ENCODE measurements at regions not wholly inside any gene's neighbourhood (a gene's known extent, or its start where the extent isn't known, plus 50 kb on each side); places are given as distances from the start of the nearest gene placed in this dataset.

- no peak for ATAC-seq
- Mint-ChIP-seq H3K4me1 (no peaks in the 10 kb centered on the region), H3K27me3 (no peaks in the 10 kb centered on the region), H3K9me3 (no peaks in the 10 kb centered on the region), H3K4me3 (no peak overlapping the region), H3K27ac (no peak overlapping the region)
- no peak for DNase-seq
These were observed 602.0 kb upstream of the MEF2C start for GRCh38 chr5:89484962-89485361.

DNA sequence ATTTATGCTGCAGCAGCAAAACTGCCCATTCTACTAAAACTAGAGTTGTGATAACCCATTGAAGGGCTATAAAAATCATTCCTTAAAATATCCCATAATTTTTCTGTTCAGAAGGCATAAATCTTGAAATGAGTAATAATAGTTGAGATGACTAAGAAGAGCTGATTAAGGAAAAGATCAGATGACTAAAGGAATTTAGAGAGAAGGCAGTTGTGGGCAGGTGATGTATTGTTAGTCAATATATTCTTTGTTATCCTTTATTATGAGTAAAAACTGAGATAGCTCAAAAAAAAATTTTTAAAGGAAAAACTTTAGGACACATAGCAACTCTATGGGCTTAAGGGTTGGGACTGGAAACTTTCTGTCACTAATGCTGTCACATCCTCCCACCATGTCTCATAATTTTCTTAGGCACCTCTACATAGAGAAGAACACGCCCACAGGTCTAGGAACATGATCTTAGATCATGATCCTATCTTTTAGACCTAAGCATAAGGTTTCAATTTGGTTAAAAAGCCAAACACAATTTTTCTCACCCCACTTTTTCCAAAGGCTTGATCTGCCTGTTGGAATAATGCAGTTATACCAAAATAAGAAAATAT is 597.5 kb upstream of the MEF2C start:
- DNase-seq = no peak
- ATAC-seq = no peak
- no peaks in the 10 kb centered on the region for H3K4me1 Mint-ChIP-seq
- no peaks in the 10 kb centered on the region for H3K27me3 Mint-ChIP-seq
- no peak overlapping the region for H3K27ac Mint-ChIP-seq
- H3K9me3 Mint-ChIP-seq = no peaks in the 10 kb centered on the region
- no peak overlapping the region for H3K4me3 Mint-ChIP-seq

- Mint-ChIP-seq H3K4me3 (no peak overlapping the region), H3K27me3 (no peaks in the 10 kb centered on the region), H3K9me3 (no peaks in the 10 kb centered on the region), H3K27ac (no peak overlapping the region), H3K4me1 (no peaks in the 10 kb centered on the region)
- no peak for DNase-seq
- ATAC-seq = no peak
These were observed 595.9 kb upstream of the MEF2C start for GRCh38 chr5:89478851-89479250.

GRCh38 chr5:89473196-89473595 is 590.2 kb upstream of the MEF2C start:
- Mint-ChIP-seq H3K4me1 (no peaks in the 10 kb centered on the region), H3K9me3 (no peaks in the 10 kb centered on the region), H3K4me3 (no peak overlapping the region), H3K27ac (no peak overlapping the region), H3K27me3 (no peaks in the 10 kb centered on the region)
- no peak for DNase-seq
- ATAC-seq = no peak

GRCh38 chr5:89471541-89471940 is 588.6 kb upstream of the MEF2C start:
- Mint-ChIP-seq H3K4me1 (no peaks in the 10 kb centered on the region), H3K27me3 (no peaks in the 10 kb centered on the region), H3K4me3 (no peak overlapping the region), H3K27ac (no peak overlapping the region), H3K9me3 (no peaks in the 10 kb centered on the region)
- ATAC-seq = no peak
- DNase-seq = no peak

- ATAC-seq (no peak), DNase-seq (no peak)
- Mint-ChIP-seq H3K4me3 (no peak overlapping the region), H3K4me1 (no peaks in the 10 kb centered on the region), H3K9me3 (no peaks in the 10 kb centered on the region), H3K27me3 (no peaks in the 10 kb centered on the region), H3K27ac (no peak overlapping the region)
These were observed 588.1 kb upstream of the MEF2C start for GRCh38 chr5:89471115-89471514.

GRCh38 chr5:89470658-89471057 is 587.7 kb upstream of the MEF2C start:
- DNase-seq (no peak), ATAC-seq (no peak)
- Mint-ChIP-seq H3K27ac (no peak overlapping the region), H3K27me3 (no peaks in the 10 kb centered on the region), H3K9me3 (no peaks in the 10 kb centered on the region), H3K4me3 (no peak overlapping the region), H3K4me1 (no peaks in the 10 kb centered on the region)

GRCh38 chr5:89458332-89458656 is 575.3 kb upstream of the MEF2C start:
- Mint-ChIP-seq H3K9me3 (no peaks in the 10 kb centered on the region), H3K27me3 (no peaks in the 10 kb centered on the region), H3K4me1 (no peaks in the 10 kb centered on the region), H3K4me3 (no peak overlapping the region), H3K27ac (no peak overlapping the region)
- DNase-seq = no peak
- ATAC-seq = no peak

DNA sequence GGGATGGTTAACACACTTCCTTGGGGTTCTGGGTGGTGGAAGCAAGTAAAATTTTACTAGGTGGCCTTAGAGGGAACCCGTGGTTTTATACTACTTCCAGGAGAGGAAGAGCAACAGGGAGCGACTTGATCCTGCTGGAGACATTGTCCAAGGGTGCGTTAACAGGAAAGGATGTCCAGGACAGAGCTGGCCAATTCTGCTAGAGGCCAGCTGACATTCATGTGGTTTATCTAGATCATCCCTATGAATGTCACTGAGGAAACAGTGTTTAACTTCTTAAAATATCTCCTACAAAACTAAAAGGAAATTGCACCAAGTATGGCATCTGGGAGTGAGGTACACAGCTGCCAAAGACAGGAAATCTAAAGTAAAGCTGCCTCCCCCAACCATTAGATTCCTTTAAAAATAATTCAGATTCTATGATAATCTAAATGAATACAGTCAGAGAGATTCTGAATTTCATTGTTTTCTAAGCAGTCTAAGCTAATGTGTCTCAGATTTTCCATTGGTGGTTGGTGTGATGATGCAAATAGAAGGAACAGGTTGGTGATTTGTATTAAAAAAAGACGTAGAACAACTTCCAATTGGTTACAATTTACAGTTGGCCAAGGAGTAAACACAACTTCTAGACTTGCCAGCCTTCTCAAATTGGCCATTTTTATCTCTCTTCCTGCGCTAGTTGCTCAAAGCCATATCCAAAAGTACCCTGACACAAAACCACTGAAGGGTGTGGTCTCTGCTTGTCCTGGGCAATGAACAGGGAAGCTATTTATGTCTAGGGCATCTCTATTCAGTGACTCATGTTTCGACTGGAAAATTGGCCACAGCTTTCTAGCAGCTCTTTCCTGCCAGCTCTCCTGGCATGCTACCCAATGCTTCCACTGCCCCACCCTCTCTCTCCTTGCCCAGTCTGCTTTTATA is 574.7 kb upstream of the MEF2C start:
- Mint-ChIP-seq H3K27ac (no peak overlapping the region), H3K9me3 (no peaks in the 10 kb centered on the region), H3K27me3 (no peaks in the 10 kb centered on the region), H3K4me1 (no peaks in the 10 kb centered on the region), H3K4me3 (no peak overlapping the region)
- no peak for ATAC-seq
- no peak for DNase-seq

- Mint-ChIP-seq H3K27me3 (no peaks in the 10 kb centered on the region), H3K4me3 (no peak overlapping the region), H3K27ac (no peak overlapping the region), H3K4me1 (no peaks in the 10 kb centered on the region), H3K9me3 (no peaks in the 10 kb centered on the region)
- ATAC-seq = no peak
- no peak for DNase-seq
These were observed 569.1 kb upstream of the MEF2C start for GRCh38 chr5:89452081-89452480.

- Mint-ChIP-seq H3K27ac (no peak overlapping the region), H3K9me3 (no peaks in the 10 kb centered on the region), H3K4me3 (no peak overlapping the region), H3K27me3 (no peaks in the 10 kb centered on the region), H3K4me1 (no peaks in the 10 kb centered on the region)
- DNase-seq (no peak), ATAC-seq (no peak)
These were observed 568.3 kb upstream of the MEF2C start for GRCh38 chr5:89451263-89451662.

GRCh38 chr5:89450149-89450538 is 567.2 kb upstream of the MEF2C start:
- Mint-ChIP-seq H3K9me3 (no peaks in the 10 kb centered on the region), H3K27me3 (no peaks in the 10 kb centered on the region), H3K4me3 (no peak overlapping the region), H3K4me1 (no peaks in the 10 kb centered on the region), H3K27ac (no peak overlapping the region)
- ATAC-seq (no peak), DNase-seq (no peak)

GRCh38 chr5:89449392-89450148 is 566.6 kb upstream of the MEF2C start:
- no peaks in the 10 kb centered on the region for H3K27me3 Mint-ChIP-seq
- no peak overlapping the region for H3K4me3 Mint-ChIP-seq
- no peaks in the 10 kb centered on the region for H3K4me1 Mint-ChIP-seq
- no peak overlapping the region for H3K27ac Mint-ChIP-seq
- no peak for DNase-seq
- H3K9me3 Mint-ChIP-seq = no peaks in the 10 kb centered on the region
- no peak for ATAC-seq

GRCh38 chr5:89447027-89447426 is 564.0 kb upstream of the MEF2C start:
- H3K27ac Mint-ChIP-seq = no peak overlapping the region

GRCh38 chr5:89445106-89445745 is 562.2 kb upstream of the MEF2C start:
- ATAC-seq (no peak), DNase-seq (no peak)
- Mint-ChIP-seq H3K4me3 (no peak overlapping the region), H3K27me3 (no peaks in the 10 kb centered on the region), H3K4me1 (no peaks in the 10 kb centered on the region), H3K9me3 (no peaks in the 10 kb centered on the region), H3K27ac (no peak overlapping the region)

More at GRCh38 chr5:89447027-89447426, 564.0 kb upstream of the MEF2C start:
- H3K27me3 Mint-ChIP-seq = no peaks in the 10 kb centered on the region
- DNase-seq (no peak), ATAC-seq (no peak)
- H3K9me3 Mint-ChIP-seq = no peaks in the 10 kb centered on the region
- H3K4me1 Mint-ChIP-seq = no peaks in the 10 kb centered on the region
- no peak overlapping the region for H3K4me3 Mint-ChIP-seq

DNA sequence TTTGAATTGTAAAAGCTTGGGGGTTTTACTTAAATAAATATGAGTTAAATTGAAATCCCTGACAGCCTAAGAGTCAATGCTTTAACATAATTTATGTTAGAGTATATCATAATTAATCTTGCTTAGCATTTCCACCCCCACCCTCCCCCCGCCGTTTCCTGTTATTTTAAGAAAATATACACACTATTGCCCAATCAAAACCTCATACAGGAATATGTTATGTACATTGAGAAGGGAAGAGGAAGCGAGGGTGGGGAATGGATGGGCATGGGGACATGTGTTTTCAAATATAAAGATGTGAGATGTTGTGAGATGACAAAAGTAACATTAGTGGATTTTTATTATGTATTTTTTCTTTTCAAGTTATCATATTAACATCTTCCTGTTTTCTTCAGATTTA is 561.1 kb upstream of the MEF2C start:
- Mint-ChIP-seq H3K27me3 (no peaks in the 10 kb centered on the region), H3K4me3 (no peak overlapping the region), H3K27ac (no peak overlapping the region), H3K9me3 (no peaks in the 10 kb centered on the region), H3K4me1 (no peaks in the 10 kb centered on the region)
- DNase-seq (no peak), ATAC-seq (no peak)

All from stimulated activated naive CD8-positive, alpha-beta T cell treated with anti-CD3 and anti-CD28 coated beads, Interleukin-15, amount 100 ng/mL, for 72 hours (primary cell).